Loucy (cell line): ENCODE measurements at regions not wholly inside any gene's neighbourhood (a gene's known extent, or its start where the extent isn't known, plus 50 kb on each side); places are given as distances from the start of the nearest gene placed in this dataset.
"Not testable (repeated sequence)": the region's sequence is repeated elsewhere in the genome, so short reads cannot be mapped to it uniquely, and the experiment has no call there.

ENCODE experiments used
- H2AFZ ChIP-seq: fragments of 200-600 bp; sonication (generic); 2 replicates; pipeline ENCODE4 v1.6.0; 2016; ENCODE audit warnings: antibody characterized with exemption, mild to moderate bottlenecking, low read length, moderate library complexity
- H3F3A ChIP-seq: fragments of 200-600 bp; 2 replicates; pipeline ENCODE4 v1.6.0; 2016; ENCODE audit warnings: antibody characterized with exemption, low read depth, mild to moderate bottlenecking
- H3K27me3 ChIP-seq: fragments of 200-600 bp; sonication (generic); 2 replicates; pipeline ENCODE4 v1.6.1; 2014; ENCODE audit warnings: low read length, mild to moderate bottlenecking; ENCODE audit not compliant: insufficient read depth, poor library complexity, severe bottlenecking
- H3K36me3 ChIP-seq: fragments of 200-600 bp; sonication (generic); 2 replicates; pipeline ENCODE4 v1.6.1; 2016; ENCODE audit warnings: low read length; ENCODE audit not compliant: insufficient read depth
- H3K4me1 ChIP-seq: fragments of 200-600 bp; sonication (generic); 2 replicates; pipeline ENCODE4 v1.5.1; 2014; ENCODE audit warnings: low read length, mild to moderate bottlenecking; ENCODE audit not compliant: insufficient read depth, poor library complexity, severe bottlenecking
- H3K4me2 ChIP-seq: fragments of 200-600 bp; sonication (generic); 2 replicates; pipeline ENCODE4 v1.6.0; 2014; ENCODE audit warnings: antibody characterized with exemption, low read length, low read depth, mild to moderate bottlenecking; ENCODE audit not compliant: poor library complexity, severe bottlenecking
- H3K4me3 ChIP-seq: fragments of 200-600 bp; sonication (generic); 2 replicates; pipeline ENCODE4 v1.5.1; 2014; ENCODE audit warnings: low read length, mild to moderate bottlenecking, mixed read lengths; ENCODE audit not compliant: poor library complexity, severe bottlenecking
- H3K79me2 ChIP-seq: fragments of 200-600 bp; sonication (generic); 2 replicates; pipeline ENCODE4 v1.6.1; 2014; ENCODE audit warnings: low read length; ENCODE audit not compliant: insufficient read depth
- H3K9ac ChIP-seq: fragments of 200-600 bp; sonication (generic); 2 replicates; pipeline ENCODE4 v1.6.0; 2014; ENCODE audit warnings: mild to moderate bottlenecking, low read depth, low read length, moderate library complexity; ENCODE audit not compliant: poor library complexity, severe bottlenecking
- H3K9me2 ChIP-seq: fragments of 200-600 bp; sonication (generic); replicated peaks from 2 replicates; pipeline ENCODE4 v1.6.1; 2016; ENCODE audit warnings: low read depth, low read length, mixed read lengths
- H3K9me3 ChIP-seq: fragments of 200-600 bp; sonication (generic); 2 replicates; pipeline ENCODE4 v1.6.1; 2014; ENCODE audit warnings: mild to moderate bottlenecking, antibody characterized with exemption, low read length, low read depth; ENCODE audit not compliant: insufficient read depth
- H4K20me1 ChIP-seq: fragments of 200-600 bp; sonication (generic); 2 replicates; pipeline ENCODE4 v1.6.0; 2014; ENCODE audit warnings: antibody characterized with exemption, low read length, mild to moderate bottlenecking; ENCODE audit not compliant: insufficient read depth, poor library complexity, severe bottlenecking
- CTCF ChIP-seq: fragments of 200-600 bp; sonication (generic); conservative IDR thresholded peaks from 2 replicates; pipeline ENCODE4 v1.5.1; 2014; ENCODE audit warnings: mild to moderate bottlenecking, antibody characterized with exemption, low read length
- EZH2phosphoT487 ChIP-seq: fragments of 200-600 bp; IDR thresholded peaks from 2 replicates; pipeline ENCODE4 v1.6.1; 2018; ENCODE audit warnings: antibody characterized with exemption, mild to moderate bottlenecking, moderate library complexity, borderline replicate concordance

DNA sequence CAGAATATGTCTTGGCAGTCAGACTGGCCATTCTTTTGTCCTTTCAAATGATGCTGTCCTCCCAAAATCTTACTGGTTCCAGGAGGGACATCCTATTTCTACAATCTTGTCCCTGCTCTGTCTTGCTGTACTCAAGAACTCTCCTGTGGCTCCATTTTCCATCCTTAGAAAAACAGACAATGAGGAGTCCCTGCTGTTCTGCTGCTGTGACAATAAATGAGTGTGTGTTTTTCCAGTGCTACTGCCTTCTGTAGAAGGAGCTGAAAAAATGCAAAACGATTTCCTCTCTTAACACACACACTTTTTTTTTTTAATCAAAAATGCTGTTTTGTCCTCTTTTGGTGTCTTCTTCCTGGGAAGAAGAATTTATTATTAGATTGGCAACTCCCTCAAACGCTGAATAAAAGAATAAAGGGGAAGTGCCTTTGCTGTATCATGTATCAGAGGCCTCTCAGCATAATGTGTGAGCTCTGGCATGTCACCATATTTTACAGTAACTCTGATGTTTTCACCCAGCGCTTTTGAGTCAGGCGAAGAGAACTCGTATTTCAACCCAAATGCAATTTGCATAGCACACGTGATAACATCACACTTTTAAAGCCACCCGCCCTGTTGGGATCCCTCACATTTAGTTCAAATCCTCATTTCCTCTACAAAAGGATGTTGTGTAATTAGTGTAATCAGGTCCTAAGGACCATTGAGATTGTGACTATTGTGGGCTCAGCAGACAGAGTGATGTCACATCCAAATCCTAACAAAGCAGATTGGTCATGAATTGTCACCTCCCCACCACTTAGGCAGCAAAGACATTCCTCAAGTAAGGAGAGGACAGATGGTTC is 496.0 kb upstream of the LARGE1 start:
- Histone ChIP-seq H3K4me2 (no peak overlapping the region), H3K27me3 (no peaks in the 10 kb centered on the region), H3K9ac (no peak overlapping the region), H3K4me1 (no peaks in the 10 kb centered on the region), H3K9me3 (no peaks in the 10 kb centered on the region), H3K36me3 (no peaks in the 10 kb centered on the region), H3K4me3 (no peak overlapping the region), H2AFZ (no peak overlapping the region), H4K20me1 (no peaks in the 10 kb centered on the region), H3F3A (no peaks in the 10 kb centered on the region), H3K79me2 (no peaks in the 10 kb centered on the region), H3K9me2 (no peaks in the 10 kb centered on the region)
- TF ChIP-seq CTCF, result no peak
- no peak for TF ChIP-seq EZH2phosphoT487

DNA sequence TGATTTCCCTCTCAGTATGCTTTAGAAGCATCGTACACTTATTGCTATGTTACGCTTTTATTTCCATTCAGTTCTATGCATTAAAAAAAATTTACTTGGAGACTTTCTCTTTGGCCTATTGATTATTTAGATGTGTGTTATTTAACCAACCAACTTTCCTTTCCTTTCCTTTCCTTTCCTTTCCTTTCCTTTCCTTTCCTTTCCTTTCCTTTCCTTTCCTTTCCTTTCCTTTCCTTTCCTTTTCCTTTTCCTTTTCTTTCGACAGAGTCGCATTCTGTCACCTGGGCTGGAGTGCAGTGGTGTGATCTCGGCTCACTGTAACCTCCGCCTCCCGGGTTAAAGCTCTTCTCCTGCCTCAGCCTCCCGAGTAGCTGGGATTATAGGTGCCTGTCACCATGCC is 502.7 kb upstream of the LARGE1 start:
- not testable (repeated sequence) for H3K4me3 ChIP-seq, H3F3A ChIP-seq, H3K4me2 ChIP-seq, H3K36me3 ChIP-seq, H3K27me3 ChIP-seq, H2AFZ ChIP-seq, H3K4me1 ChIP-seq, H3K79me2 ChIP-seq, H4K20me1 ChIP-seq, H3K9me3 ChIP-seq, H3K9me2 ChIP-seq, H3K9ac ChIP-seq

GRCh38 chr22:34427436-34427835 is 507.2 kb upstream of the LARGE1 start:
- no peaks in the 10 kb centered on the region for H3K79me2 ChIP-seq
- no peaks in the 10 kb centered on the region for H3K36me3 ChIP-seq
- H4K20me1 ChIP-seq, result no peaks in the 10 kb centered on the region
- no peaks in the 10 kb centered on the region; the same call in 1 of the 2 replicates for H3K9me3 ChIP-seq
- H3K27me3 ChIP-seq, result no peaks in the 10 kb centered on the region
- no peaks in the 10 kb centered on the region for H3K4me1 ChIP-seq
- no peaks in the 10 kb centered on the region for H3F3A ChIP-seq
- no peak overlapping the region for H3K4me2 ChIP-seq
- H3K9me2 ChIP-seq, result no peaks in the 10 kb centered on the region
- TF ChIP-seq EZH2phosphoT487 (no peak), CTCF (no peak)
- no peak overlapping the region for H2AFZ ChIP-seq
- H3K4me3 ChIP-seq, result no peak overlapping the region
- no peak overlapping the region for H3K9ac ChIP-seq

DNA sequence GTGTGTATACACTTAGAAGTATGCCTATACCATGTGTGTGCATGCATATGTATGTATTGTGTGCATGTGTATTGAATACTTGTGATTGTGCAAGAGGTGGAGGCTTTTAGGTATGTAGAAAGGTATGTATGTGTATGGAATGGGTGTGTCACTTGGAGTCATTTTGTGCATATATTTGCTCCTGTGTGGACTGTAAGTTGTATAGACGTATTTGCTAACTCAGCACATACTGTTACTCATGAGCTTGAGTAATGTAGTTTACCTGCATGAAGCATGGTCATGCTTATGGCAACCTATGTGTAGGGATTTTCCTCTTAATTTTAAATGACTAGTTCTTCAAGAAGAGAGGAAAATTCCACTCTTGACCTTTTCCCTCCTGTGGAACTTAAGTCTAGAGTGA is 507.6 kb upstream of the LARGE1 start:
- H4K20me1 ChIP-seq, result no peaks in the 10 kb centered on the region
- no peak for TF ChIP-seq EZH2phosphoT487
- TF ChIP-seq CTCF, result no peak
- H2AFZ ChIP-seq, result no peak overlapping the region
- H3K4me3 ChIP-seq, result no peak overlapping the region
- no peaks in the 10 kb centered on the region for H3F3A ChIP-seq
- H3K4me2 ChIP-seq, result no peak overlapping the region
- H3K79me2 ChIP-seq, result no peaks in the 10 kb centered on the region
- no peak overlapping the region for H3K9ac ChIP-seq
- H3K9me3 ChIP-seq, result no peaks in the 10 kb centered on the region; the same call in 1 of the 2 replicates
- no peaks in the 10 kb centered on the region for H3K27me3 ChIP-seq
- no peaks in the 10 kb centered on the region for H3K9me2 ChIP-seq
- no peaks in the 10 kb centered on the region for H3K4me1 ChIP-seq
- H3K36me3 ChIP-seq, result no peaks in the 10 kb centered on the region
